ENCODE measurements at regions not wholly inside any gene's neighbourhood (a gene's known extent, or its start where the extent isn't known, plus 50 kb on each side); places are given as distances from the start of the nearest gene placed in this dataset.

DNA sequence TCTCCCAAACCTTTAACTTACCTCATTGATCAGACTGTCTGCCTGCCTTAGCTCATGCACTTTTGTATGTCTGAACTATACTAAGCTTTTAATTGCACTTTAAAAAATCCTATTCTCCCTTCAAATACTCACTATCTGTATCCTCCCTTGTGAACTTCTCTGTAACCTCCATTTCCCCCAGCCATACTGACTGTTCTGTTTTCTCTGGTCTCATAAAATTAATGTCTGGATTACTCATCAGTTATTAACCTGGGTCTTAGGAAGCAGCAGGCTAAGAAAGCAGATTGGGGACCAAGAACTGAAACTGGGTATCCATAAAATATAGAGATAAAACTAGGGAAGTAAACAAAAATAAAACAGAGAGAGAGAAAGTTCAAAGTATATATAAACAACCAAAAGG lies 469.3 kb upstream of the MAN1A1 start:
- H3K4me3 ChIP-seq = no peak overlapping the region
- H3K9me3 ChIP-seq = no peaks in the 10 kb centered on the region
- TF ChIP-seq POLR2A (IDR thresholded peaks at IDR 0.05) = no peak
- no peak for TF ChIP-seq EP300 (IDR thresholded peaks at IDR 0.05)
- TF ChIP-seq, protein P1, sequence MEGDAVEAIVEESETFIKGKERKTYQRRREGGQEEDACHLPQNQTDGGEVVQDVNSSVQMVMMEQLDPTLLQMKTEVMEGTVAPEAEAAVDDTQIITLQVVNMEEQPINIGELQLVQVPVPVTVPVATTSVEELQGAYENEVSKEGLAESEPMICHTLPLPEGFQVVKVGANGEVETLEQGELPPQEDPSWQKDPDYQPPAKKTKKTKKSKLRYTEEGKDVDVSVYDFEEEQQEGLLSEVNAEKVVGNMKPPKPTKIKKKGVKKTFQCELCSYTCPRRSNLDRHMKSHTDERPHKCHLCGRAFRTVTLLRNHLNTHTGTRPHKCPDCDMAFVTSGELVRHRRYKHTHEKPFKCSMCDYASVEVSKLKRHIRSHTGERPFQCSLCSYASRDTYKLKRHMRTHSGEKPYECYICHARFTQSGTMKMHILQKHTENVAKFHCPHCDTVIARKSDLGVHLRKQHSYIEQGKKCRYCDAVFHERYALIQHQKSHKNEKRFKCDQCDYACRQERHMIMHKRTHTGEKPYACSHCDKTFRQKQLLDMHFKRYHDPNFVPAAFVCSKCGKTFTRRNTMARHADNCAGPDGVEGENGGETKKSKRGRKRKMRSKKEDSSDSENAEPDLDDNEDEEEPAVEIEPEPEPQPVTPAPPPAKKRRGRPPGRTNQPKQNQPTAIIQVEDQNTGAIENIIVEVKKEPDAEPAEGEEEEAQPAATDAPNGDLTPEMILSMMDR (IDR thresholded peaks at IDR 0.05) = no peak
- H3K27me3 ChIP-seq = no peaks in the 10 kb centered on the region
- no peak for DNase-seq (ENCODE audit: low spot score in 2 of 2)
- no peak overlapping the region for H3K27ac ChIP-seq
- H3K36me3 ChIP-seq = no peaks in the 10 kb centered on the region
- no peaks in the 10 kb centered on the region for H3K4me1 ChIP-seq

DNA sequence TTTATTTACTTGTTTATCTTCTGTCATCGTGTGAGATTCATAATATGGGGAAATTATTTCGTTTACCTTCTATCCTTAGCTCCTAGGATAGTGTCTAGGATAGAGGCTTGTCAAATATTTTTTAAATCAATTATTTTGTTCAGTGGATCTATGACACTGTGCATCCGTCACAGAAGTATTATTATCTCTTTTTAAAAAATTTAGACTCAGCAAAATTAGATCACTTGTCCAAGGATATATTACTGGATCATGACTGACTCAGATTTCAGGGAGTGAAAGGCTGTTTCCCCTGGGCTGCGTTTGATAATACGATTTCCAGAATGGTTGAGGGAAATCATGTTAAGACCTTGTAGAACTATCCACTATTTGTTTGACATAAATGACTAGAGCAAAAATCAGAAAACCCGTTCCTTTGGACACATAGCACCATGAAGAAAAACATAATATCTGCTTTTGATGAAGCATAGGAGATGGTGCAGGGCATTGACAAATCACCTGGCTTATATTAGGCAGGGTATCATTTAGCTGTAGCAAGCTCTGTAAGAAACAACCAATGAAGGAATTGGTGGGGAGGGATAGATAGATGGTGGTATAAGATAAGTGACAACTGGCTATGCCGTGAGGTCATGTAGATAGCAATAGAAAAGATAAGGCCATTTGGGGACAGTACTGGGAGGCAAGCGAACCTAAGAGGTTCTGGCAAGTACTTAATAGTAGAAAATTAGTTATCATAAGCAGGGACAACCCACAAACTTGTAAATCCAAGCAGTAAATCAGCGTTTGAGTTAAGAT lies 465.2 kb upstream of the MAN1A1 start:
- no peaks in the 10 kb centered on the region for H3K36me3 ChIP-seq
- H3K9me3 ChIP-seq = no peaks in the 10 kb centered on the region
- WGBS, 2 donors = 87 to 88% methylated on average over 9 of the region's 9 CpGs
- TF ChIP-seq EP300 (IDR thresholded peaks at IDR 0.05) (no peak), POLR2A (IDR thresholded peaks at IDR 0.05) (no peak)
- TF ChIP-seq, protein P1 (IDR thresholded peaks at IDR 0.05) = no peak
- H3K27ac ChIP-seq = no peak overlapping the region
- DNase-seq (ENCODE audit: low spot score in 2 of 2) = no peak
- H3K4me1 ChIP-seq = no peaks in the 10 kb centered on the region
- no peak overlapping the region for H3K4me3 ChIP-seq
- H3K27me3 ChIP-seq = no peaks in the 10 kb centered on the region

GRCh38 chr6:119802464-119802863 lies 452.9 kb upstream of the MAN1A1 start:
- no peaks in the 10 kb centered on the region for H3K27me3 ChIP-seq
- no peaks in the 10 kb centered on the region for H3K9me3 ChIP-seq
- WGBS, 2 donors = 57 to 65% methylated on average over 3 of the region's 3 CpGs
- H3K4me1 ChIP-seq = no peaks in the 10 kb centered on the region
- H3K4me3 ChIP-seq = no peak overlapping the region
- H3K36me3 ChIP-seq = no peaks in the 10 kb centered on the region
- TF ChIP-seq, protein P1 (IDR thresholded peaks at IDR 0.05) = no peak
- TF ChIP-seq EP300 (IDR thresholded peaks at IDR 0.05) = no peak
- no peak for TF ChIP-seq POLR2A (IDR thresholded peaks at IDR 0.05)
- H3K27ac ChIP-seq = no peak overlapping the region
- no peak for DNase-seq (ENCODE audit: low spot score in 2 of 2)

GRCh38 chr6:119801056-119801455 lies 451.5 kb upstream of the MAN1A1 start:
- TF ChIP-seq POLR2A (IDR thresholded peaks at IDR 0.05) (no peak), EP300 (IDR thresholded peaks at IDR 0.05) (no peak)
- TF ChIP-seq, protein P1 (IDR thresholded peaks at IDR 0.05) = no peak
- no peaks in the 10 kb centered on the region for H3K9me3 ChIP-seq
- H3K27me3 ChIP-seq = no peaks in the 10 kb centered on the region
- 80 to 88% methylated on average over 4 of the region's 4 CpGs for WGBS, 2 donors
- no peak overlapping the region for H3K4me3 ChIP-seq
- no peak overlapping the region for H3K27ac ChIP-seq
- H3K36me3 ChIP-seq = no peaks in the 10 kb centered on the region
- H3K4me1 ChIP-seq = no peaks in the 10 kb centered on the region
- DNase-seq (ENCODE audit: low spot score in 2 of 2) = no peak

DNA sequence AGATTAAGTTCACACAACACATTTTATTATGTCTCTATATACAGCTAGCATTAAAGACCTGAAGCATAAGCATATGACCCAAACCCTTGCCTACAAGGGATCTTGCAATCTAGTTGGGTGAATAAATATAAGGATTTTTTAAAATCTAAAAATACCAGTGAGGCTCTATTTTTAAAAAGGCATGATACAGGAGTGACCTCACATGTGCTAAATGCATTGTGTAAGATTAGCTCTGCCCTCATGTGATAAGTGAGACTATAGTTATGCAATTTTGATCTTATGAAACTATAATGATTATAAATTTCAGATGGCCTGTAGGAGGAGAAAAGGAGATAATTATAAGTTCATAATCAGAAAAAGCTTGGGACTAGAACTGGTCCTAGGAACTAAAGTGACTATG lies 451.0 kb upstream of the MAN1A1 start:
- TF ChIP-seq, protein P1 (IDR thresholded peaks at IDR 0.05) = no peak
- TF ChIP-seq EP300 (IDR thresholded peaks at IDR 0.05) (no peak), POLR2A (IDR thresholded peaks at IDR 0.05) (no peak)
- H3K36me3 ChIP-seq = no peaks in the 10 kb centered on the region

More for the DNA sequence above, 451.0 kb upstream of the MAN1A1 start:
- no peaks in the 10 kb centered on the region for H3K9me3 ChIP-seq
- H3K4me1 ChIP-seq = no peaks in the 10 kb centered on the region
- H3K27ac ChIP-seq = no peak overlapping the region
- H3K27me3 ChIP-seq = no peaks in the 10 kb centered on the region
- DNase-seq (ENCODE audit: low spot score in 2 of 2) = no peak
- H3K4me3 ChIP-seq = no peak overlapping the region

All from tibial nerve (tissue), 4 donors.